ENCODE measurements at regions not wholly inside any gene's neighbourhood (a gene's known extent, or its start where the extent isn't known, plus 50 kb on each side); places are given as distances from the start of the nearest gene placed in this dataset.

DNA sequence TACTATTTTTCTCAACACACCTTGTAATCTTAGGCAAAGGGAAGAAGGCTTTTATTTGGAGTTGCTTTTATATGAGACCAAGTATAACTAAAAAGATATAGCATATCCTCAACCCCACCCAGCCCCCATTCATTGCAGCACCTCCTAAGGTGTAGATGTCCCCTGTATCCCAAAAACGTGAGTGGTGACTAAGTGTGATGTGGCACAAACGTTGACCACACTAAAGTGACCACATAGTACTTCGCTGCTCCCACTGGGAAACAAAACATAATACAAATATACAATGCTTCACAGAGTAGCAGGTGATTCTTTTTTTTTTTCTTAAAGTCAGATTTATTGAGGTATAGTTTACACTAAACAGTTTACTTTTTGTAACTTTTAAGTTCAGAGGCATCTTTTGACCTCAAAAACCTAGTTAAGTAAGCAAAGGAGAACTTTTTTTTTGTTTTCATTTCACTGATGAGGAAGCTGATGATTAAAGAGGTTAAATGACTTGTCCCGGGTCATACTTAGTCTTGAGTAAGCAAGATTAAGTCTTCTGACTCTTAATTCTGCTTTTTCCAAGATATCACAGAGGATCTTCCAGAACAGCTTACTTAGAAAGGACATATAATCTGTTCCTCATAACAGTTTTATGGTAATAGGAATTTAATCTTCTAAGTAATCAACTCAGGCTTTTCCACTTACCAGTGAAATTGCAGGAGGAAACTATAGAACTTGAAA, 245.2 kb upstream of the PLEKHG7 start:
- H3K27ac Mint-ChIP-seq = no peak overlapping the region
- H3K9me3 Mint-ChIP-seq = no peaks in the 10 kb centered on the region
- H3K4me3 Mint-ChIP-seq = no peak overlapping the region
- H3K4me1 Mint-ChIP-seq (ENCODE audit: low read depth) = no peaks in the 10 kb centered on the region
- no peak for DNase-seq
- TF ChIP-seq, protein P1, sequence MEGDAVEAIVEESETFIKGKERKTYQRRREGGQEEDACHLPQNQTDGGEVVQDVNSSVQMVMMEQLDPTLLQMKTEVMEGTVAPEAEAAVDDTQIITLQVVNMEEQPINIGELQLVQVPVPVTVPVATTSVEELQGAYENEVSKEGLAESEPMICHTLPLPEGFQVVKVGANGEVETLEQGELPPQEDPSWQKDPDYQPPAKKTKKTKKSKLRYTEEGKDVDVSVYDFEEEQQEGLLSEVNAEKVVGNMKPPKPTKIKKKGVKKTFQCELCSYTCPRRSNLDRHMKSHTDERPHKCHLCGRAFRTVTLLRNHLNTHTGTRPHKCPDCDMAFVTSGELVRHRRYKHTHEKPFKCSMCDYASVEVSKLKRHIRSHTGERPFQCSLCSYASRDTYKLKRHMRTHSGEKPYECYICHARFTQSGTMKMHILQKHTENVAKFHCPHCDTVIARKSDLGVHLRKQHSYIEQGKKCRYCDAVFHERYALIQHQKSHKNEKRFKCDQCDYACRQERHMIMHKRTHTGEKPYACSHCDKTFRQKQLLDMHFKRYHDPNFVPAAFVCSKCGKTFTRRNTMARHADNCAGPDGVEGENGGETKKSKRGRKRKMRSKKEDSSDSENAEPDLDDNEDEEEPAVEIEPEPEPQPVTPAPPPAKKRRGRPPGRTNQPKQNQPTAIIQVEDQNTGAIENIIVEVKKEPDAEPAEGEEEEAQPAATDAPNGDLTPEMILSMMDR (IDR thresholded peaks at IDR 0.05) = no peak
- no peaks in the 10 kb centered on the region for H3K36me3 Mint-ChIP-seq (ENCODE audit: low read depth)
- H3K27me3 Mint-ChIP-seq (ENCODE audit: insufficient read depth) = peaks cover 3% of the 10 kb centered on the region; the same call in 1 of the 2 replicates

DNA sequence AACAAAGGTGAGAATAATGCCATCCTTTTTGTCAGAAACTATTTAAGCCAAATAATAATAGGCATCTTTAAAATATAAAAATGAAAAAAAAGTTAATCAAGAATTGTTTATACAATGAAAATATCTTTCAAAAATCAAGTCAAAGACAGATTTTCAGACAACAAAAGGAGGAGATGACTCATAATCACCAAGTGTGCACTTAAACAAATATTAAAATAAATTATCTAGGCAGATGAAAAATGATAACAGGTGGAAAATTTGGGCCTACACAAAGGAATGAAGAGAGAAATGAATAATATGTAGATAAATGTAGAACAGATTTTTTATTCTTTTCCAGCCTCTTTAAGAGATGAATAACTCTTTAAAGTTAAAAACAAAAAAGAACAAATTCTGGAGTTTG, 250.0 kb upstream of the PLEKHG7 start:
- peaks cover 1% of the 10 kb centered on the region; the same call in 1 of the 2 replicates for H3K27me3 Mint-ChIP-seq (ENCODE audit: insufficient read depth)

DNA sequence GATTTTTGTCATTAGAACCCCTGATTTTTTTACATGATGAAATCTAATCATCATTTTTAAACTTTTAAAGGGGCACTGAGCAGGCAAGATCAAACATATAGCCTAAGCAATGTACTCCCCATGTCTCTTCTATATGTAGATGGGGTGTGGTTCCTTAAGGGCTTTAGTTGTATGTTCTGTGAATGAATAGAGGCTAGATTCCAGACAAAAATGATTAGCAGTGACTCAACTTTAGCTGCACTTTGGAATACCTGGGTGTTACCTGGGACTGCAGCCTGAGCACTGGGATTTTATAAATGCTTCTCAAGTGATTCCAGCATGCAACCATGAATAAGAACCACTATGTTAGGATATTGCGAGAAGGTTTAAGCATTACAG, 256.7 kb upstream of the PLEKHG7 start:
- DNase-seq = no peak
- no peaks in the 10 kb centered on the region for H3K36me3 Mint-ChIP-seq (ENCODE audit: low read depth)
- H3K27ac Mint-ChIP-seq = no peak overlapping the region
- no peaks in the 10 kb centered on the region for H3K4me1 Mint-ChIP-seq (ENCODE audit: low read depth)
- no peaks in the 10 kb centered on the region for H3K9me3 Mint-ChIP-seq
- TF ChIP-seq, protein P1 (IDR thresholded peaks at IDR 0.05) = no peak
- peaks cover 4% of the 10 kb centered on the region; the same call in 1 of the 2 replicates for H3K27me3 Mint-ChIP-seq (ENCODE audit: insufficient read depth)
- H3K4me3 Mint-ChIP-seq = no peak overlapping the region

More for the DNA sequence above, 250.0 kb upstream of the PLEKHG7 start:
- TF ChIP-seq, protein P1 (IDR thresholded peaks at IDR 0.05) = no peak
- no peak for DNase-seq
- H3K4me3 Mint-ChIP-seq = no peak overlapping the region
- no peaks in the 10 kb centered on the region for H3K4me1 Mint-ChIP-seq (ENCODE audit: low read depth)
- H3K27ac Mint-ChIP-seq = no peak overlapping the region
- H3K9me3 Mint-ChIP-seq = no peaks in the 10 kb centered on the region
- no peaks in the 10 kb centered on the region for H3K36me3 Mint-ChIP-seq (ENCODE audit: low read depth)

DNA sequence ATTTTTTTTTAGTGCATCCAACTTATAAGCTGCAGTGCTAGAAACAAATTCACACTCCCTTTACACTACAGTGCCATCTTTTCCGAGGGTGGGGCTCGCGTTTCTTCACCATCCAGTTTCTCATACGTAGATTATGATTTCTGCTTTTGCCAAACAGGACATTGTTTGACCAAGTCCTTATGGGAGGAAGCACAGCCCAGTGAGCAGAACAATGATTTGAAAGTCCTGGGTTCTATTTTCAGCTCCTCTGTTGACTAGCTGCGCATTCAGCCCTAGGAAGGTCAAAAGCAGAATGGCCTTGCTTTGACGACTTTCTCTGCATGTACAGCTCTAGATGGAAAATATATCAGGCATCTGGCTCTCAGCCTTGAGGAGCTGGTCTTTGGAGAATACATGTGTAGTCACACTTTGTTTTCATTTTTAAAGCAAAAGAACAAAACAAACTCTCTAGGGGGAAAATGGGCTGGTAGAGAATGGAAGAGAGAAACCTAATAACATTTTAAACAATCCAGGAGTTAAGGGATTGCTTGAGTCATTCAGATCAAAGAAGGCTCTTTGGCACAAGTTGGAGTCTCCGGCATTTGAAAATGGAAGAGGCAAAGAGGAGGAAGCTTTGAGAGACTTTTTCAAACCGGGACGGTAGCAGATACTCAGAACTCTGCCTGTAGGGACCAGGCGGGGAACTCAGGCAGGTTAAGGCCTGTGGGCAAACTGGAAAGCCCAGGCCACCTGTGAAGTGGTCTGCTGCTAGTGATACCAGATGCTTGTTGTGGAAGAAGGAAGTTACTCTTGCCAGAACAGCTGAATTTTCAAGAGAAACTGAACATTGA, 257.3 kb upstream of the PLEKHG7 start:
- DNase-seq = no peak
- Mint-ChIP-seq H3K27ac (no peak overlapping the region), H3K4me1 (ENCODE audit: low read depth) (no peaks in the 10 kb centered on the region), H3K36me3 (ENCODE audit: low read depth) (no peaks in the 10 kb centered on the region), H3K4me3 (no peak overlapping the region), H3K27me3 (ENCODE audit: insufficient read depth) (peaks cover 4% of the 10 kb centered on the region; the same call in 1 of the 2 replicates), H3K9me3 (no peaks in the 10 kb centered on the region)
- TF ChIP-seq, protein P1 (IDR thresholded peaks at IDR 0.05) = no peak

DNA sequence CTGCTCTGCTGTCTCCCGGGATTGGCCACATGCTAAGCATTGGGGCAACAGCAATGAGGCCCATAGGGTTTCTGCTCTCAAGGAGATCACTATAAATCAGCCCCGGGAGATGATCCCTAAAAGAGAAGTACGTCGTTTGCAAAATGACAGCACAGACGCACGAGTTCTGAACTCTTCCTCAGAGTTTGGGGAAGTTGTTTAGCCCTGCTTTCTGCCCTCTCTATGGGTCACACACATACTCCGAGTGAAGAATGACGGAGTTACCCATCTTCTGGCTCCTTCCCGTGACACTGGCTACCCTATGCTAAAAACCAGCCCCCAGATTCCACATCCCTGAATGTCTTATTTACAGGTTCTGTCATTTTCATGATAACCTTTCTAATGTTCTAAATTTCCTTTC, 258.0 kb upstream of the PLEKHG7 start:
- Mint-ChIP-seq H3K9me3 (no peaks in the 10 kb centered on the region), H3K36me3 (ENCODE audit: low read depth) (no peaks in the 10 kb centered on the region), H3K4me1 (ENCODE audit: low read depth) (peaks cover under 1% of the 10 kb centered on the region), H3K4me3 (no peak overlapping the region), H3K27me3 (ENCODE audit: insufficient read depth) (peaks cover 4% of the 10 kb centered on the region; the same call in 1 of the 2 replicates), H3K27ac (no peak overlapping the region)
- TF ChIP-seq, protein P1 (IDR thresholded peaks at IDR 0.05) = no peak
- no peak for DNase-seq

Measured in HFFc6 (cell line).